WTC11 (cell line): ENCODE measurements at regions not wholly inside any gene's neighbourhood (a gene's known extent, or its start where the extent isn't known, plus 50 kb on each side); places are given as distances from the start of the nearest gene placed in this dataset.

Experiments used
- FOXJ3 ChIP-seq: sonication (generic); formaldehyde crosslinking; IDR thresholded peaks from 2 replicates; pipeline ENCODE4 v1.9.0; 2021; ENCODE audit warnings: missing genetic modification reagents, mild to moderate bottlenecking, borderline replicate concordance
- GTF2I ChIP-seq: fragments of 250-450 bp; sonication (Bioruptor Pico); conservative IDR thresholded peaks from 2 replicates; pipeline ENCODE4 v1.4.0; 2021; ENCODE audit warnings: mild to moderate bottlenecking
- NR2C2 ChIP-seq: sonication (generic); formaldehyde crosslinking; IDR thresholded peaks from 2 replicates; pipeline ENCODE4 v1.8.0; 2022; ENCODE audit warnings: mild to moderate bottlenecking, missing genetic modification reagents
- SMAD4 ChIP-seq: sonication (generic); formaldehyde crosslinking; IDR thresholded peaks from 2 replicates; pipeline ENCODE4 v1.8.0; 2022; ENCODE audit warnings: mild to moderate bottlenecking, missing genetic modification reagents
- USF2 ChIP-seq: sonication (generic); formaldehyde crosslinking; IDR thresholded peaks from 2 replicates; pipeline ENCODE4 v1.8.1; 2023; ENCODE audit warnings: mild to moderate bottlenecking, missing genetic modification reagents, moderate library complexity
- ZMAT4 ChIP-seq: fragments of 250-450 bp; sonication (Bioruptor Pico); IDR thresholded peaks from 2 replicates; pipeline ENCODE4 v1.9.0; 2021; ENCODE audit warnings: mild to moderate bottlenecking
- TF ChIP-seq, protein P1 (sequence below): fragments of 200-600 bp; IDR thresholded peaks from 2 replicates; pipeline ENCODE4 v1.8.0; 2022; ENCODE audit warnings: antibody characterized with exemption
- TF ChIP-seq, protein P2 (sequence below): sonication (generic); formaldehyde crosslinking; IDR thresholded peaks from 2 replicates; pipeline ENCODE4 v1.8.0; 2022; ENCODE audit warnings: mild to moderate bottlenecking, missing genetic modification reagents
- TF ChIP-seq, protein P3 (sequence below): fragments of 250-450 bp; sonication (Bioruptor Pico); IDR thresholded peaks from 2 replicates; pipeline ENCODE4 v1.8.0; 2021; ENCODE audit warnings: mild to moderate bottlenecking
- TF ChIP-seq, protein P4 (sequence below): sonication (generic); formaldehyde crosslinking; conservative IDR thresholded peaks from 2 replicates; pipeline ENCODE4 v1.8.1; 2022; ENCODE audit warnings: mild to moderate bottlenecking, missing genetic modification reagents
- TF ChIP-seq, protein P5 (sequence below): sonication (generic); formaldehyde crosslinking; IDR thresholded peaks from 2 replicates; pipeline ENCODE4 v1.8.0; 2022; ENCODE audit warnings: mild to moderate bottlenecking, missing genetic modification reagents

GRCh38 chrX:15114743-15115566 lies 154.9 kb downstream of the ASB9 start:
- TF ChIP-seq, protein P1, sequence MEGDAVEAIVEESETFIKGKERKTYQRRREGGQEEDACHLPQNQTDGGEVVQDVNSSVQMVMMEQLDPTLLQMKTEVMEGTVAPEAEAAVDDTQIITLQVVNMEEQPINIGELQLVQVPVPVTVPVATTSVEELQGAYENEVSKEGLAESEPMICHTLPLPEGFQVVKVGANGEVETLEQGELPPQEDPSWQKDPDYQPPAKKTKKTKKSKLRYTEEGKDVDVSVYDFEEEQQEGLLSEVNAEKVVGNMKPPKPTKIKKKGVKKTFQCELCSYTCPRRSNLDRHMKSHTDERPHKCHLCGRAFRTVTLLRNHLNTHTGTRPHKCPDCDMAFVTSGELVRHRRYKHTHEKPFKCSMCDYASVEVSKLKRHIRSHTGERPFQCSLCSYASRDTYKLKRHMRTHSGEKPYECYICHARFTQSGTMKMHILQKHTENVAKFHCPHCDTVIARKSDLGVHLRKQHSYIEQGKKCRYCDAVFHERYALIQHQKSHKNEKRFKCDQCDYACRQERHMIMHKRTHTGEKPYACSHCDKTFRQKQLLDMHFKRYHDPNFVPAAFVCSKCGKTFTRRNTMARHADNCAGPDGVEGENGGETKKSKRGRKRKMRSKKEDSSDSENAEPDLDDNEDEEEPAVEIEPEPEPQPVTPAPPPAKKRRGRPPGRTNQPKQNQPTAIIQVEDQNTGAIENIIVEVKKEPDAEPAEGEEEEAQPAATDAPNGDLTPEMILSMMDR, result no peak
- TF ChIP-seq, protein P2, sequence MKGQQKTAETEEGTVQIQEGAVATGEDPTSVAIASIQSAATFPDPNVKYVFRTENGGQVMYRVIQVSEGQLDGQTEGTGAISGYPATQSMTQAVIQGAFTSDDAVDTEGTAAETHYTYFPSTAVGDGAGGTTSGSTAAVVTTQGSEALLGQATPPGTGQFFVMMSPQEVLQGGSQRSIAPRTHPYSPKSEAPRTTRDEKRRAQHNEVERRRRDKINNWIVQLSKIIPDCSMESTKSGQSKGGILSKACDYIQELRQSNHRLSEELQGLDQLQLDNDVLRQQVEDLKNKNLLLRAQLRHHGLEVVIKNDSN (CRISPR knock-in tag), result no peak
- no peak for TF ChIP-seq USF2 (CRISPR knock-in tag)
- TF ChIP-seq, protein P3, sequence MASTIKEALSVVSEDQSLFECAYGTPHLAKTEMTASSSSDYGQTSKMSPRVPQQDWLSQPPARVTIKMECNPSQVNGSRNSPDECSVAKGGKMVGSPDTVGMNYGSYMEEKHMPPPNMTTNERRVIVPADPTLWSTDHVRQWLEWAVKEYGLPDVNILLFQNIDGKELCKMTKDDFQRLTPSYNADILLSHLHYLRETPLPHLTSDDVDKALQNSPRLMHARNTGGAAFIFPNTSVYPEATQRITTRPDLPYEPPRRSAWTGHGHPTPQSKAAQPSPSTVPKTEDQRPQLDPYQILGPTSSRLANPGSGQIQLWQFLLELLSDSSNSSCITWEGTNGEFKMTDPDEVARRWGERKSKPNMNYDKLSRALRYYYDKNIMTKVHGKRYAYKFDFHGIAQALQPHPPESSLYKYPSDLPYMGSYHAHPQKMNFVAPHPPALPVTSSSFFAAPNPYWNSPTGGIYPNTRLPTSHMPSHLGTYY (CRISPR knock-in tag), result no peak
- no peak for TF ChIP-seq NR2C2 (CRISPR knock-in tag)
- no peak for TF ChIP-seq FOXJ3 (CRISPR knock-in tag)
- TF ChIP-seq, protein P4, sequence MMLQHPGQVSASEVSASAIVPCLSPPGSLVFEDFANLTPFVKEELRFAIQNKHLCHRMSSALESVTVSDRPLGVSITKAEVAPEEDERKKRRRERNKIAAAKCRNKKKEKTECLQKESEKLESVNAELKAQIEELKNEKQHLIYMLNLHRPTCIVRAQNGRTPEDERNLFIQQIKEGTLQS (CRISPR knock-in tag), result no peak
- no peak for TF ChIP-seq SMAD4 (CRISPR knock-in tag)
- TF ChIP-seq GTF2I (CRISPR knock-in tag), result no peak
- TF ChIP-seq, protein P5, sequence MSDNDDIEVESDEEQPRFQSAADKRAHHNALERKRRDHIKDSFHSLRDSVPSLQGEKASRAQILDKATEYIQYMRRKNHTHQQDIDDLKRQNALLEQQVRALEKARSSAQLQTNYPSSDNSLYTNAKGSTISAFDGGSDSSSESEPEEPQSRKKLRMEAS (CRISPR knock-in tag), result no peak
- TF ChIP-seq ZMAT4 (CRISPR knock-in tag), result no peak
